ENCODE measurements at regions not wholly inside any gene's neighbourhood (a gene's known extent, or its start where the extent isn't known, plus 50 kb on each side); places are given as distances from the start of the nearest gene placed in this dataset.

- 84 to 89% (median 89%) methylated on average over 2 of the region's 2 CpGs for WGBS, 3 donors
- Histone ChIP-seq H3K36me3 (ENCODE audit: insufficient read depth in 1 of 2, low read depth in 1 of 2) (no peaks in the 10 kb centered on the region), H3K4me3 (no peak overlapping the region), H3K4me1 (no peaks in the 10 kb centered on the region), H3K9me3 (no peaks in the 10 kb centered on the region), H3K27ac (no peak overlapping the region), H3K27me3 (ENCODE audit: insufficient read depth in 3 of 3, low read length in 2 of 3) (no peaks in the 10 kb centered on the region)
- TF ChIP-seq CTCF (IDR thresholded peaks at IDR 0.05): no peak
- no peak for ATAC-seq
- intact Hi-C loops (cut with DNase I): no loop called here
- DNase-seq: no peak
Observed at GRCh38 chr2:139225961-139226360, 445.8 kb upstream of the NXPH2 start.

- 82 to 91% (median 89%) methylated on average over 1 of the region's 1 CpG for WGBS, 3 donors
- intact Hi-C loops (cut with DNase I): no loop called here
- ATAC-seq: no peak
- DNase-seq: no peak
- Histone ChIP-seq H3K36me3 (ENCODE audit: insufficient read depth in 1 of 2, low read depth in 1 of 2) (no peaks in the 10 kb centered on the region), H3K27me3 (ENCODE audit: insufficient read depth in 3 of 3, low read length in 2 of 3) (no peaks in the 10 kb centered on the region), H3K9me3 (no peaks in the 10 kb centered on the region), H3K27ac (no peak overlapping the region), H3K4me3 (no peak overlapping the region), H3K4me1 (no peaks in the 10 kb centered on the region)
- no peak for TF ChIP-seq CTCF (IDR thresholded peaks at IDR 0.05)
Observed at GRCh38 chr2:139218181-139218580, 438.0 kb upstream of the NXPH2 start.

- H3K9me3 ChIP-seq: no peaks in the 10 kb centered on the region
- DNase-seq (no peak), ATAC-seq (no peak)
- 73 to 77% (median 76%) methylated on average over 3 of the region's 3 CpGs for WGBS, 3 donors
- H3K27ac ChIP-seq: no peak overlapping the region
- no peak for TF ChIP-seq CTCF (IDR thresholded peaks at IDR 0.05)
- no peaks in the 10 kb centered on the region for H3K4me1 ChIP-seq
- H3K4me3 ChIP-seq: no peak overlapping the region
- intact Hi-C loops (cut with DNase I): no loop called here
- no peaks in the 10 kb centered on the region for H3K27me3 ChIP-seq (ENCODE audit: insufficient read depth in 3 of 3, low read length in 2 of 3)
- H3K36me3 ChIP-seq (ENCODE audit: insufficient read depth in 1 of 2, low read depth in 1 of 2): no peaks in the 10 kb centered on the region
Observed at GRCh38 chr2:139217641-139218040, 437.5 kb upstream of the NXPH2 start.

GRCh38 chr2:139216435-139216834 lies 436.2 kb upstream of the NXPH2 start:
- H3K27ac ChIP-seq: no peak overlapping the region
- H3K9me3 ChIP-seq: no peaks in the 10 kb centered on the region
- no peak for ATAC-seq
- TF ChIP-seq CTCF (IDR thresholded peaks at IDR 0.05): no peak
- H3K27me3 ChIP-seq (ENCODE audit: insufficient read depth in 3 of 3, low read length in 2 of 3): no peaks in the 10 kb centered on the region
- H3K4me3 ChIP-seq: no peak overlapping the region
- no peak for DNase-seq
- intact Hi-C loops (cut with DNase I): no loop called here
- no peaks in the 10 kb centered on the region for H3K36me3 ChIP-seq (ENCODE audit: insufficient read depth in 1 of 2, low read depth in 1 of 2)
- no peaks in the 10 kb centered on the region for H3K4me1 ChIP-seq

- Histone ChIP-seq H3K9me3 (no peaks in the 10 kb centered on the region), H3K27ac (no peak overlapping the region), H3K4me3 (no peak overlapping the region), H3K4me1 (no peaks in the 10 kb centered on the region), H3K27me3 (ENCODE audit: insufficient read depth in 3 of 3, low read length in 2 of 3) (no peaks in the 10 kb centered on the region), H3K36me3 (ENCODE audit: insufficient read depth in 1 of 2, low read depth in 1 of 2) (no peaks in the 10 kb centered on the region)
- no peak for DNase-seq
- no peak for ATAC-seq
- intact Hi-C loops (cut with DNase I): no loop called here
- no peak for TF ChIP-seq CTCF (IDR thresholded peaks at IDR 0.05)
- 64 to 71% (median 66%) methylated on average over 2 of the region's 2 CpGs for WGBS, 3 donors
Observed at GRCh38 chr2:139214801-139215200, 434.6 kb upstream of the NXPH2 start.

Measured in psoas muscle (tissue), 7 donors.